HL-60/S4 treated with retinoic acid at 250 ng/mL for 4 days and 3 days (cell line): ENCODE measurements at regions not wholly inside any gene's neighbourhood (a gene's known extent, or its start where the extent isn't known, plus 50 kb on each side); places are given as distances from the start of the nearest gene placed in this dataset.

Experiments
- in situ Hi-C: fragments of 300-500 bp; cut with MboI; formaldehyde crosslinking; loops from 2 replicates; pipeline ENCODE4 v1.7.0; 2022; ENCODE audit warnings: low sequenced_read_pairs

GRCh38 chr7:18400726-18401125 lies 94.8 kb upstream of the HDAC9 start:
- in situ Hi-C loops: no loop called here

GRCh38 chr7:18401757-18402156 lies 93.8 kb upstream of the HDAC9 start:
- in situ Hi-C loops: no loop called here

DNA sequence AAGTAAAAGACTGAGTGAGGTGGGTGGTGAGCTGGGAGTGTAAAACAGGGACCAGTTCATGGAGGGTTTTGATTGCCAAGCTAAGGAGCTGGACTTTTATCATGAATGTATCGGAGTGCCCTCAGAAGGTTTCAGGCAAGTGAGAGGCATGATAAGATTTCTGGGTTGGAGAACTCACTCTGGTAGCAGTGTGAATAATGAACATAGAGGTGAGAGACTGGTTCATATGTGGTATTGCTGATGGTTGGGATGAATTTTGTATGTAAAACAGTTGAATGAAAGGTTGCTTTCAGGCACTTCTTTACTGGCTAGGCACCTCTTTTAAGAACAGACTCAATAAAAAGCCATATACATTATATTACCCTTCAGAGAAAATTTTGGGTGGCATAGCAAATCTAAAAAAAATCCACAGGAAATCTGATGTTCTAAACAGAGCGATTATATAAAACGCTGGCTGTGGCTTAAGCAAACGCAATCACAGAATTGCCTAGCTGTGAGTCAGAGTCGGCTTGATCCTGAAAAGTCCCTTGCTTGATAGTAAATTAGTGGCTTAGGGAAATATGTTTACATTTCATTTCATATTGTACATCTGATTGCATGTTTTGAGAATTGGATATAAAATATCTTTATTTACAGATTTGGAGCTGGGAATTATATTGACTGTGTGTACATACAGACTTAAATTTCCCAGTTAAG lies 92.9 kb upstream of the HDAC9 start:
- in situ Hi-C loops: no loop called here

DNA sequence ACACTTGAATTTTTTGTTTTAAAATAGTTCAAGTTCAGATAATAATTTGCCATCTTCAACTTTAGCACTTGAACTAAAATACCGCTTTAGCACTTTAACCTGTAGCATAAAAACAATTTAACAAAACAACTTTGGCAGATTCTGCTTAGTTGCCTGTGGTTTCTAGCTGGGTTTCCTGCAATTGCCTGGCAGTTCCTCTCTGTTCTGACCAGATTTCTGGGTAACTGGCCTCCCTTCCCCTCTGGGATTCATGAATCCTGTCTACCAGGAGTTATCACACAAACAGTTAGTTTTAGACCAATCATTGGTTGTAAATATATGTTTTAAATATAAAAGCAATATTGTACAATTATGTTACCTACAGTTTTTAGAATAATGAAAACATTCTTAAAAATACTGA lies 89.8 kb upstream of the HDAC9 start:
- in situ Hi-C loops: no loop called here

DNA sequence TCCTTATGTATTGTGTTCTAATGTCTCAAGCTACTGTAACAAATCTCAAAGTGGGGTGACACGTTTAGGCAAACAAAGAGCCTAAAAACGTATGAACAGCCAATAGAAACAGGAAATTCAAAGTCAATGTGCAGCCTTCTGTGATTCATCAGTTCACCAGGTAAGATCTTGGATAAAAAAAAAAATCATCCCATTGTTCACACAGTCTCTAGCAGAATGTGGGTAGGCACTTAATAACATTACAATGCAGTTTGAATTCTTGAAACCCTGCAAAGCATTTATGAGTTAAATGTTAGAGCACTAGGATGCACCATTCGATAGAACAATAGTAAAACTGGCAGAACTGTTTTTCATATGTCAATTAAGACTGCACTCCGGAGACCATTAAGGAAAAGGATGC lies 88.2 kb upstream of the HDAC9 start:
- in situ Hi-C loops: no loop called here

- in situ Hi-C loops: no loop called here
These were observed 87.1 kb upstream of the HDAC9 start for GRCh38 chr7:18408461-18408860.

- in situ Hi-C loops: no loop called here
These were observed 86.7 kb upstream of the HDAC9 start for GRCh38 chr7:18408868-18409267.

DNA sequence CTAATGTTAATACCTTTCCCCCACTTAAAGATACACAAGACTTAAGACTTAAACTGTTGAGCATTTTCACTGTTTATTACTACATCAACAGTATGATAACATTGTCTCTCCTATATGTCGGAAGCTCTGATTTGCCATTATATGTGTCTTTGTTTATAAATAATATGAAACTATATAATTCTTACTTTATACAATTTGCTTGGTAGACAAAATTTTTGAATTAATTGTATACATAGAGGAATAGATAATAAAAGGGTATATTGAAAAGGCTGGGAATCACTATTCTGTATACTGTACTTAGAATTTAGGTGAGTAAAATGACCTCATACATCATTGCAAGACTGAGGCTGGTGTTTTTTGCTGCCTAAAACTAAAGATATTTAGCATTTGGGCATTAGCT lies 82.1 kb upstream of the HDAC9 start:
- in situ Hi-C loops: no loop called here

- in situ Hi-C loops: no loop called here
These were observed 80.7 kb upstream of the HDAC9 start for GRCh38 chr7:18414885-18415284.

GRCh38 chr7:18416988-18417387 lies 78.6 kb upstream of the HDAC9 start:
- in situ Hi-C loops: no loop called here

DNA sequence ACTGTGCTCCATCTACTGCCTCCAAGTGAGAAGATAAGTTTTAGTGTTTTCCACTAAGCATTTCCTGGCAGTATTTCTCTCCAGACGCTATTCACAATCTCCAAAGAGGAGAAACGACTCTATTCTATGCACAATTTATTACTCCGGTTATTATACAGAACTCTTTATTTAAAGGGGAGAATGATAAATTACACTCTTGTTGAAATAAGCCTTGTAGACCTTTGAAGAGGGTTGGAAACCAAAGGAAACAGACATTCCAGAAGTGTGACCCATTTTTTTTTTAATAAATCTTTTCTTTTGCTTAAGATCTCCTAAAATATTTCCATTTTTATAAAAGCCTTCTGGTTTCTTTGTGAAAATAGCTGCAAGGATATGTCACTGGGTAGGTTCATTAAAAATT lies 76.1 kb upstream of the HDAC9 start:
- in situ Hi-C loops: no loop called here

- in situ Hi-C loops: no loop called here
These were observed 75.4 kb upstream of the HDAC9 start for GRCh38 chr7:18420108-18420507.

DNA sequence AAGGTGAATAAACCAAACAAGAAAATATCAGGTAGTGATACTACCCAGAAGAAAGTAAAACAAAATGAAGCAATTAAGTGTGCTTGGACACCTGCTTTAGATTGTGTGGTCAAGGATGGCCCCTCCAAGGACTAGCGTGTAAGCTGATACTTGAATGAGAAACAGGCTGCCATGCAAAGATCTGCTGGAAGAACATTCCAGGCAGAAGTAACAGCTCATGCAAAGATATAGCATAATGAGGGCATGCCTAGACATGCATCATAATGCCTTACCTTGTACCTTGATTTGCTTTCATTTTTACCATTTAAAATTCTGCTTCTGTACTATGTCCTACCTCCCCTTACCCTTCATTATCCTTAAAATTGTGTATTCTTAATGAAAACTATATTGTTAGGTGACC lies 74.8 kb upstream of the HDAC9 start:
- in situ Hi-C loops: no loop called here

DNA sequence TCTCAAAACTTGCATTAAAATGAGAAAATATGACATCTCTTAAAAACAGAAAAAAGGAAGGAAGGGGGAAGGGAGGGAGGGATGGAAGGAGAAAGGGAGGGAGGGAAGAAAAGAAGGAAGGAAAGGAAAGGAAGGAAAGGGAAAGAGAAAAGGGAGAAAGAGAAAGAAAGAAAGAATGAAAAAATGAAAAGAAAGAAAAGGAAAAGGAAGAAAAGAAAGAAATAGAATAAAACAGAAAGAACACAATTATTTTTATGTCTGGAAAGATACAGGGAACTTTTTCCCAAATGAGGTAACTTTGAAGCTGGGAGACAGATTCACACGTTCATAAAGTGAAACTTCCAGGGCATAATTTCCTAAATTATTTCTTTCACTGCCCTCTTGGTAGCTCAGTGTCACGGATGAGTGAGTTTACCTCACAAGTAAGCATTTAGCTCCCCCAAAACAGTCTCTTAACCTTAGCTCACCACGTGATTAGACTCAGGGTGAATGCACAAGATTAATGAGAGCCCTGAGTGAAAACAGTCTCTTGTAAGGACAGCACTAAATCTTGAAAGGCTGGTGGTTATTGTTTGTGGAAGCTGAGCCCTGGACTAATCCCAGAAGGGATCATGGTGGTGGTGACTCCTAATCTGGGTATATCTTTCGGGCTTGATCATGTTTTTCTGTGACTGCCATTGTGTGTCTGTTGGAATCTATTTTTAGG lies 74.1 kb upstream of the HDAC9 start:
- in situ Hi-C loops: no loop called here

GRCh38 chr7:18425227-18425626 lies 70.3 kb upstream of the HDAC9 start:
- in situ Hi-C loops: no loop called here

GRCh38 chr7:18425838-18426445 lies 69.6 kb upstream of the HDAC9 start:
- in situ Hi-C loops: no loop called here

- in situ Hi-C loops: no loop called here
These were observed 68.9 kb upstream of the HDAC9 start for GRCh38 chr7:18426564-18427226.

GRCh38 chr7:18429547-18429946 lies 66.0 kb upstream of the HDAC9 start:
- in situ Hi-C loops: no loop called here

GRCh38 chr7:18430810-18431209 lies 64.7 kb upstream of the HDAC9 start:
- in situ Hi-C loops: no loop called here

- in situ Hi-C loops: no loop called here
These were observed 61.4 kb upstream of the HDAC9 start for GRCh38 chr7:18434171-18434570.

DNA sequence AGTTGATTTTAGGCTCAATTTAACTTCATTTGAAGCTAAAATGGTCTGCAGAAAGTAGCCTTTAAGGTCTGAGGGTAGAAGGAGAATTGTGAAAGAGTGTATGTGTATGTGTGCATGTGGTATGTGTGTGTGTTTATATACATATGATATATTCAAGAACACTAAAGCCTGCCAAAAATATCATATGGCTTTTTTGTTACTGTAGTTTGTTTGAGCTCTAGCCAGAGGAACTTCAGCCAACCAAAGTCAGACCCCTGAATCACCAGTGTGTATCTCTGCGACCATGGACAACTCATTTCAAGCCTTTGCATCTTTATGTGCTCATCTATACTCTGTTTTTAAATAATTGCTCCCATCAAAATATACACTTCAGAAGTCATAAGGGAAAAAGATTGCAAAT lies 58.4 kb upstream of the HDAC9 start:
- in situ Hi-C loops: no loop called here

DNA sequence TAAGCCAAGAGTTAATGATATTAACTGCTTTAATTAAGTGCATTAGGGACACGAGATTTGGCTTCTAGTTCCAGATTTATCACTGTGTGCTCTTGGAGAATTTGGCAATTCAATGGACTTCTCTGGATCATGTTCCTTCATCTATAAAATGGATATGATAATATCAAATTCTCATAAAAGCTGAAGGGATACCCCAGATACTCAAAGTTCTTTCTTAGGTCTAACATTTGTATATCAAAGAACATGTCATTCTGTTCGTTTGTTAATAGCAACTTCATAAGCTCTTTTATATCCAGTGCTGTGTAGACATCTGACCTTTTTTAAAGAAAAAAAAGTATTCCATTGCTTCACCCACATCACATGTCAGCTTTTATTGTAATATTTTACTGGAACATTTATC lies 54.6 kb upstream of the HDAC9 start:
- in situ Hi-C loops: no loop called here
